H1 (cell line): ENCODE measurements at regions not wholly inside any gene's neighbourhood (a gene's known extent, or its start where the extent isn't known, plus 50 kb on each side); places are given as distances from the start of the nearest gene placed in this dataset.

Experiments used
- BRCA1 ChIP-seq: IDR thresholded peaks from 2 replicates; pipeline ENCODE4 v1.6.1; 2012; ENCODE audit warnings: low read depth, low read length, improper control_type of control experiment
- EP300 ChIP-seq, 2 experiments: IDR thresholded peaks; 1 replicate in 1 of 2; 2 replicates in 1 of 2; pipeline ENCODE4 v1.6.1; 2011 to 2012; ENCODE audit warnings: low read depth in 2 of 2, low read length in 2 of 2, mild to moderate bottlenecking in 2 of 2, borderline replicate concordance in 1 of 2, inconsistent platforms in 1 of 2, moderate library complexity in 1 of 2
- GTF2F1 ChIP-seq: IDR thresholded peaks from 2 replicates; pipeline ENCODE4 v1.6.1; 2012; ENCODE audit warnings: low read depth, low read length, improper control_type of control experiment, borderline replicate concordance
- POU5F1 ChIP-seq: IDR thresholded peaks from 2 replicates; pipeline ENCODE4 v1.6.1; 2011; ENCODE audit warnings: low read depth, mild to moderate bottlenecking, low read length, moderate library complexity
- RXRA ChIP-seq: IDR thresholded peaks from 2 replicates; pipeline ENCODE4 v1.6.1; 2011; ENCODE audit warnings: low read depth, mild to moderate bottlenecking, low read length, moderate library complexity; ENCODE audit not compliant: insufficient read depth
- SIN3A ChIP-seq, 2 experiments: IDR thresholded peaks in 1 of 2; conservative IDR thresholded peaks in 1 of 2; 2 replicates each; pipeline ENCODE4 v1.6.1; 2011 to 2012; ENCODE audit warnings: low read length in 2 of 2, improper control_type of control experiment in 1 of 2, low read depth in 1 of 2, mild to moderate bottlenecking in 1 of 2
- SUZ12 ChIP-seq: fragments of 200-600 bp; sonication (generic); IDR thresholded peaks from 2 replicates; pipeline ENCODE4 v1.6.1; 2012; ENCODE audit warnings: mild to moderate bottlenecking, inconsistent platforms, low read length, moderate library complexity, mixed read lengths
- TBP ChIP-seq: IDR thresholded peaks from 2 replicates; pipeline ENCODE4 v1.6.1; 2011; ENCODE audit warnings: low read depth, low read length, improper control_type of control experiment
- TF ChIP-seq, protein P1 (sequence below): IDR thresholded peaks from 2 replicates; pipeline ENCODE4 v1.6.1; 2012; ENCODE audit warnings: inconsistent platforms

DNA sequence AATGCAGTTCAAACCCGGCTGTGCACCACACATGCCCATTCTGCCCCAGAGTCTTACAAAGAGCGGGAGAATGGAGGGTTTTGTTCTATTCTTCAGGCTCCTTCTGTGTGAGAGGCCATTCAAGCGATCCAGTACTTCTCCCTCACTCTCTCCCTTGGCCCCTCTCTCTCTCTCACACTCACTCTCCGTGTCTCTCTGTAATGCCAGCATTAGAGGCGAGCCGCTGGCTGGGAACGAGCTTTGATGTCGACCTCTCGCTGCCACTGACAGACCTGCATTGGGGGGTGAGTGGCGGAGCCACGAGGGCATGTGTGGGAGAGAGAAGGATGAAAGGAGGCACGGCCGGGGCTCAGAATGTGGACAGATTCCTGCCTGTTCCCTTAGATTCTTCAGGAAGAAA, 231.7 kb upstream of the ARRDC4 start (continued):
- TF ChIP-seq TBP = no peak
- no peak for TF ChIP-seq SIN3A (conservative IDR thresholded peaks at IDR 0.05 in 1 of 2, IDR thresholded peaks at IDR 0.05 in 1 of 2; ENCODE audit: low read depth in 1 of 2, low read length in 2 of 2)
- no peak for TF ChIP-seq GTF2F1
- TF ChIP-seq RXRA = no peak
- TF ChIP-seq, protein P1, sequence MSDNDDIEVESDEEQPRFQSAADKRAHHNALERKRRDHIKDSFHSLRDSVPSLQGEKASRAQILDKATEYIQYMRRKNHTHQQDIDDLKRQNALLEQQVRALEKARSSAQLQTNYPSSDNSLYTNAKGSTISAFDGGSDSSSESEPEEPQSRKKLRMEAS = no peak
- no peak for TF ChIP-seq BRCA1
- TF ChIP-seq SUZ12 = no peak
- no peak for TF ChIP-seq EP300 (IDR thresholded peaks at IDR 0.05; ENCODE audit: borderline replicate concordance in 1 of 2, low read depth in 2 of 2, low read length in 2 of 2)
- no peak for TF ChIP-seq POU5F1
- TF ChIP-seq, all 59 proteins: peak for 0
